ENCODE measurements at regions not wholly inside any gene's neighbourhood (a gene's known extent, or its start where the extent isn't known, plus 50 kb on each side); places are given as distances from the start of the nearest gene placed in this dataset.

DNA sequence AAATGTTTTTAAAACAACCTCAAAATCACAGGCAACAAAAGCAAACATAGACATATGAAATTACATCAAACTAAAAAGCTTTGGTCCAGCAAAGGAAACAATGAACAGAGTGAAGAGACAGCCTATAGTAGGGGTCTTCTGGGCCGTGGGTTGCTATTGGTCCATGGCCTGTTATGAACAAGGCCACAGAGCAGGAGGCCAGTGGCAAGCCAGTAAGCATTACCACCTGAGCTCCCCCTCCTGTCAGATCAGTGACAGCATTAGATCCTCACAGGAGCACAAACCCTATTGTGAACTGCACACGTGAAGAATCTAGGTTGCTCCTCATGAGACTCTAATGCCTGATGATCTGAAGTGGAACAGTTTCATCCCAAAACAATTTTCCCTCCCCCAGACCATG is 174.0 kb downstream of the DIO2 start:
- TF ChIP-seq, protein P1, sequence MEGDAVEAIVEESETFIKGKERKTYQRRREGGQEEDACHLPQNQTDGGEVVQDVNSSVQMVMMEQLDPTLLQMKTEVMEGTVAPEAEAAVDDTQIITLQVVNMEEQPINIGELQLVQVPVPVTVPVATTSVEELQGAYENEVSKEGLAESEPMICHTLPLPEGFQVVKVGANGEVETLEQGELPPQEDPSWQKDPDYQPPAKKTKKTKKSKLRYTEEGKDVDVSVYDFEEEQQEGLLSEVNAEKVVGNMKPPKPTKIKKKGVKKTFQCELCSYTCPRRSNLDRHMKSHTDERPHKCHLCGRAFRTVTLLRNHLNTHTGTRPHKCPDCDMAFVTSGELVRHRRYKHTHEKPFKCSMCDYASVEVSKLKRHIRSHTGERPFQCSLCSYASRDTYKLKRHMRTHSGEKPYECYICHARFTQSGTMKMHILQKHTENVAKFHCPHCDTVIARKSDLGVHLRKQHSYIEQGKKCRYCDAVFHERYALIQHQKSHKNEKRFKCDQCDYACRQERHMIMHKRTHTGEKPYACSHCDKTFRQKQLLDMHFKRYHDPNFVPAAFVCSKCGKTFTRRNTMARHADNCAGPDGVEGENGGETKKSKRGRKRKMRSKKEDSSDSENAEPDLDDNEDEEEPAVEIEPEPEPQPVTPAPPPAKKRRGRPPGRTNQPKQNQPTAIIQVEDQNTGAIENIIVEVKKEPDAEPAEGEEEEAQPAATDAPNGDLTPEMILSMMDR (conservative IDR thresholded peaks at IDR 0.05; ENCODE audit: low read length) = no peak
- no peak for TF ChIP-seq EZH2phosphoT487 (IDR thresholded peaks at IDR 0.05; ENCODE audit: borderline replicate concordance, low read depth, low read length)

All from OCI-LY7 (cell line).